Activated CD4-positive, CD25-positive, alpha-beta regulatory T cell treated with anti-CD3 and anti-CD28 coated beads, Interleukin-2, amount 50 U/mL, for 72 hours (primary cell): ENCODE measurements at regions not wholly inside any gene's neighbourhood (a gene's known extent, or its start where the extent isn't known, plus 50 kb on each side); places are given as distances from the start of the nearest gene placed in this dataset.
"Not testable (repeated sequence)": the region's sequence is repeated elsewhere in the genome, so short reads cannot be mapped to it uniquely, and the experiment has no call there.

Experiments used
- DNase-seq: peaks from one replicate; pipeline ENCODE4 v3.0.0; 2021

- DNase-seq: no peak
These were observed 150.9 kb downstream of the HLX start for GRCh38 chr1:221029981-221030649.

GRCh38 chr1:221030990-221031389 lies 151.7 kb downstream of the HLX start:
- no peak for DNase-seq

GRCh38 chr1:221031458-221032203 lies 152.4 kb downstream of the HLX start:
- no peak for DNase-seq

DNA sequence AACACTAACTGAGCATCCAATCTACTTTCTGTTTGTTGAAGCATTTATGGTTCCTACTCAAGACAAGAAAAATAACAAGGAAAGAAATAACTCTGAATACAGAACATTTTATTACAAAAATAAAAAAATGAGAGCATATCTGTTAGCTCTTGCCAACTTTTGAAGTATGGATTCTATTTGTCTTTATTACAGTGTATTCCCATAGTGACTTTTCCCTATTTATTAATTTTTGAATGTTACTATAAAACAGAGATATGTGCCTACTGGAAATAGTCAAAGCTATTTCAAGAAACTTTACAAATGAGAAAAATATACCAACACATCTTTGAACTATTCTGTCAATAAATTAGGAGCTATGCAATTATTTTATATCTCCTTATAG lies 153.0 kb downstream of the HLX start:
- DNase-seq: no peak

GRCh38 chr1:221032637-221033280 lies 153.5 kb downstream of the HLX start:
- no peak for DNase-seq

DNA sequence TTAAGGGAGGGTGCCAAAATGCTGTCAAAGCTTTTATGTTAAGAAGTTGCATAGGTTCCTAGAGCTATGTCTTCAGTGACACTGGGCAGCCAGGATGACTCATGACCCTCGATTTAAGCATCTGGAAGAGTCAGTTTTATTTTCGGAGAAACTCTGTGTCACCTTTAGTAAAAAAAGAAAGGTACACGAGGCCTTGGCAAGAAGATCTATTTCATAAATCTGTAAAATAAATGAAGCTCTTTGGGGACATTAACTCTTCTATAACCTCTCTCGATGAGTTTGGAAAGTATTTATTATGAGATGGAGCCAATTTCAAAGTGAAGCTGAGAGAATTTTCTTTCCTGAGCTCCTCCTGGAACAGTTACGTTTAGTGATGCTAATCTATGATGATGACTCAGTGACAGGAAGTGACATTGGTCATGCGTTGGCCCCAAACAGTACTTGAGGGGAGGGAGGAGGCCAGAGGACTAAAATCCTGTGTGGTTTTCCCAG lies 156.5 kb downstream of the HLX start:
- no peak for DNase-seq

DNA sequence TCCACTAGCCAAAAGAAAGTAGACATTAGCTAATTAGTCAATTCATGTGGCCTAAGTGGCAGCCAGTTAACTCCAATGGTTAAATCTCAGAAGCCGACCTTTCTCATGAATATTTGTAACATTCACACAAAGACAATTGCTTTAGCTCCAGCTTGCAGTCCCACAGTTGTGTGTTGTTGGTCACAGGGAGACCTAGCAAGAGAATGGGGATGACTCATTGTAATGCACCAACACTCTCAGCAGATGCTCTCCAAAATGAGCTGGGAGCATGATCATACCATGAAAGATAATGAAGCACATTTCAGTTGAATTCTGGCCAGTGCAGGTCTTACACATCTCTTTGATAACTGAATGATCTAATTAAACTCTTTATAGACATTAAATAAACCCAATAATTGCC lies 160.4 kb downstream of the HLX start:
- no peak for DNase-seq

DNA sequence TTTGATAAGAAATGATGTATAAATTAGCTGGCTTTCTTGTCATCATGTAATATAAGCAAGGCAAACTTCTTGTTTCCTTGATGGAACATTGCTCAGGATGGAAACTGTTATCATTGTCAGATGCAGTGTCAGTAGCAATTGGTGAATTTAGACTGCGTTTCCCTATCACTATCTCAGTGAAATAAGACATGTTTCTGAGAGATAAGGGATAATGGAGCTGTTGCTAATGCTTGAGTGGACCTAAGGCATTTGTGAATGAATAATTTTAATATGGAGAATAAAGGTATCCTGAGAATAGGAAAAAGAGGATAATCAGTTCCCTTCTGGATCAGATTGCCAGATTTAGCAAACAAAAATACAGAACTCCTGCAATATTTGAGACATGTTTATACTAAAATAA lies 160.9 kb downstream of the HLX start:
- no peak for DNase-seq

GRCh38 chr1:221040691-221041285 lies 161.5 kb downstream of the HLX start:
- no peak for DNase-seq

DNA sequence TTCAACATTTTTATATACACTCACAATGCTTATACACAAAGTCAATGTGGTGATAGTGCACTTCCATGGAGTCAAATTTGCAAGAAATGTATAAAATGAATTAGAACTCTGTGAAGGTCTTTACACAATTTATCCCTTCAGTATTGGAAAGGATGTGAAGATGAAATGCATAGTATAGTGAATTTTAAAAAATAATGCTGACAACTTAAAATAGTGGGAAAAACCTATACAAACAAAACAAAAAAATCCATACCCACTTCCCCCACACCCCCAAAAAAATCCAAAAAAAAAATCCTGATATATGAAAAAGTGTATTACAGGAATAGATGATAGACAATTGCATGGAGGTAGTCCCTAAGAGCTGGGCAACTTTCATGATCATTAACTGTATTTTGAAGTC lies 165.3 kb downstream of the HLX start:
- DNase-seq: no peak

DNA sequence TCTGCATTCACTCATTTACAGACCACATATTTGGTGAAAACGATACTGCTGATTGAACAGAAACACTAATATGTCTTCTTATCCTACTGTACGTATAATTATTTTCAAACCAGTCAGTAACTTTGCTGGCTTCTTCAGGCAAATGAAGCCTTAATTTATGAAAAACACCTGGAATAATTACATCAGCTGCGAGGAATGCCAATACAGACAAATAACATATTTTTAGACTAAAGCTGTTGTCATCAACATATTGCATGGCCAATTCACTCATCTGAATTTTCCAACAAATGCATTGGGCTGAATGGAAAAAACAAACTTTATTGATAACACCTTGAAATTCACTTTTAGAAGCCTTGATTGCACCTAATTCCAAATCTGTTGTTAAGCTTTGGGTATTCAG lies 165.9 kb downstream of the HLX start:
- no peak for DNase-seq

GRCh38 chr1:221045842-221046831 lies 166.9 kb downstream of the HLX start:
- no peak for DNase-seq

- DNase-seq: not testable (repeated sequence)
These were observed 172.1 kb downstream of the HLX start for GRCh38 chr1:221051391-221051790.

- DNase-seq: no peak
These were observed 174.6 kb downstream of the HLX start for GRCh38 chr1:221053889-221054288.

DNA sequence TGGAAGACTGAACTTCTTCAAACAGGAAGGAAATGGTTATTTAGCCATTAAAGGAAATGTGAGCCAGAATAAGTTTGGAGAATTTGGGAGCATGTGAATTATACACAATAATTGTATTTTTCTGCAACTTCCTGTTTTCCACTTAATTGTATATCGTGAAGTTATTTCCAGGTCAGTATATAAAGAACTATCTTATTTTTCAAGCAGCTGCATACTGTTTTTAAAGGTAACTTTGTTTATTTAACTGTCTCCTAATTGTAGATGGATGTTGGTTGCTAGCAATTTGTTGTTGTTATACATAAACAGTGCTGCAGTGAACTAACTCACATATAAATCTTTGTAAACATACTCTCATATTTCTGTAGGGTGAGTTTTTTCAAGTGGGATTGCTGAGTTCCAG lies 180.3 kb downstream of the HLX start:
- DNase-seq: no peak

- DNase-seq: no peak
These were observed 184.4 kb downstream of the HLX start for GRCh38 chr1:221063651-221064050.

GRCh38 chr1:221066351-221067001 lies 187.2 kb downstream of the HLX start:
- DNase-seq: no peak

DNA sequence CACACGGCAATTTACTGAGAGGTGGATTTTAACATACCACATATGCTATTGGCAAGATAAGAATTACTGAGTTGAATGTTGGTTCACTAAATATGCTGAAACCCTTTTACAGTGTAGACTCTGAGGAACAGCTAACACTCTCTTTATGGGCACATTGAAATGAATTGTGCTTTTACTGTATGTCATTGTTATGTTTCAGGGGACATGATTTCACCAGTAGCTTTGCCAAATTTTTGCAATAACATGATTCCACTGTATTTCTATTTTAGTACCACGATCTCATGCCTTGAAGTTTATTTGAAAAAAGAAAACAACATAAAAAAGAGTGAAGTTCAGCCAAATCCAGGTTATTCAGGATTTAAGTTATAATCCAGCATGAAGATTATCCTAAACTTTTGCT lies 188.5 kb downstream of the HLX start:
- no peak for DNase-seq

DNA sequence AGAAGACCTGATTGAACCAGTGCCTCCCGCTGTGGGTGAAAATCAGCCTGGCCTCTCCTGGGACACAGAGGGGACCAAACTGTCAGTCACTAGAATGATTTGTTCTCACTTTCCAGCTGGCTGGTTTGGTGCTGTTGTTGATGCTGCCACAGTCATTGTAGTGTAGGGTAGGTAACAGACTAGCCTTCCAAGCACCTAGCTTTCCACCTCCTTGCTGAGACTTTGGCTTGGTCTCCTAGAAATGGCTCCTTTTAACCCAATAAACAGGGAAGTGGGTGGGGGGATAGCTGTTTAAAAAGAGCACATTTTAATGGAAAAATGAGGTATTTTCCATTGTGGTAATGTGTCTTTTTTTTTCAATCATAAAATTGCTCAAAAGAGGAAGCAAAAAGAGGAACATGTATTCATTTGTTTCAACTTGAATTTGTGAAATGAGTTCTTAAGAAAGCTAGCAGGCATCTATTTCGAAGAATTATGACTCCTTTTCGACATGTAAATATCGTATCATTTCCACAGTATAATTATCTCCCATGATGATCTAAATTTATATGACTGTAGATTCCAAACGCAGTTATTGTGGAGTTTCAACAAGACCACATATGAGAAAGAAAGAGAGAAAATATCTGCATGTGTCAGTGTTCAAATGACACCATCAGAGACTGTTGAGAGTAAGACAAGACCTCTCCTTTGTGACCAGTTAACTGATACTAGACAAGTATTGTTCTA lies 190.1 kb downstream of the HLX start:
- DNase-seq: no peak

- no peak for DNase-seq
These were observed 190.7 kb downstream of the HLX start for GRCh38 chr1:221069986-221070385.

- no peak for DNase-seq
These were observed 192.5 kb downstream of the HLX start for GRCh38 chr1:221071777-221072176.
